Activated CD4-positive, CD25-positive, alpha-beta regulatory T cell (primary cell): ENCODE measurements at regions not wholly inside any gene's neighbourhood (a gene's known extent, or its start where the extent isn't known, plus 50 kb on each side); places are given as distances from the start of the nearest gene placed in this dataset.
"Not testable (repeated sequence)": the region's sequence is repeated elsewhere in the genome, so short reads cannot be mapped to it uniquely, and the experiment has no call there.

Experiments used
- DNase-seq, 4 experiments: peaks; one replicate each; lab custom pipeline; 2025; lab: John Stamatoyannopoulos, UW

DNA sequence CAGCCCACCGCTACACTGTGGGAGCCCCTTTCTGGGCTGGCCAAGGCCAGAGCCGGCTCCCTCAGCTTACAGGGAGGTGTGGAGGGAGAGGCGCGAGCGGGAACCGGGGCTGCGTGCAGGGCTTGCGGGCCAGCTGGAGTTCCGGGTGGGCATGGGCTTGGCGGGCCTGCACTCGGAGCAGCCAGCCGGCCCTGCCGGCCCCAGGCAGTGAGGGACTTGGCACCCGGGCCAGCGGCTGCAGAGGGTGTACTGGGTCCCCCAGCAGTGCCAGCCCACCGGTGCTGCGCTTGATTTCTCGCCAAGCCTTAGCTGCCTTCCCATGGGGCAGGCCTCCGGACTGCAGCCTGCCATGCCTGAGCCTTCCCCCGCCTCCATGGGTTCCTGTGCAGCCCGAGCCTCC is 306.2 kb downstream of the PPP4R3C start:
- not testable (repeated sequence) for DNase-seq

DNA sequence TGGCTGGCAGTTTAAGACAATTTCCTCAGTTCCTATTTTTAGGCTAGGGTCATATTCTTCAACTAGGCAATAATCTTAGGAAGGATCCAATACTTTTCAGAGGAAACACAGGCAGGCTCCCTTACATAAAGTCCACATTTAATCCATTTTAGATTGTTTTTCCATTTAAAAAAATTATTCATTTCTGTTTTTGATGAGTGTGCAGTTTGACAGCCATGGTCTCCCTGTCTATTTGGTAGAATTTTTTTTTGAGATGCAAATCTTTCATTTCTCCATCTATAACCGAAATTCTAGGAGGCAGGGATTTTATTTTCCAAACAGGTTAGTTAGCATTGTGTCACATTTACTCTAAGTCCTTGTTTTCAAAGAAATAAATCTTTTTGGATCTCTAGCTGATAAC is 326.8 kb downstream of the PPP4R3C start:
- no peak for DNase-seq

DNA sequence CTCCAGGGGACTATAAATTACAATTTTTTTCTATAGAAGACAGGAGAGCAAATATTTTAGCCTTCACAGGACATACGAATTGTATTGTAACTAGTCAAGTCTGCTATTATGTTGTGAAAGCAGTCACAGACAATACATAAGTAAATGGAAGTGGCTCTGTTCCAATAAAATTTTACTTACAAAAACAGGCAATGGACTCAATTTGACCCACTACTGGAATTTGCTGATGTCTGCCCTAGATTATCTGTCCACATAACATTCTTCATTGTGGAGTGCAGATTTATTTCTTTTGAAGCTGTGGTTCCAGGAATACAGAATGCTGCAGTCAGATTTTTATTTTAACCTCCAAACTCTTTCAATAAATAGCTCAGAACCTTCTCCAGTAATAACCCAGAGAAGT is 330.3 kb downstream of the PPP4R3C start:
- DNase-seq, result no peak

GRCh38 chrX:27087176-27087575 is 376.0 kb downstream of the PPP4R3C start:
- DNase-seq, result not testable (repeated sequence)

DNA sequence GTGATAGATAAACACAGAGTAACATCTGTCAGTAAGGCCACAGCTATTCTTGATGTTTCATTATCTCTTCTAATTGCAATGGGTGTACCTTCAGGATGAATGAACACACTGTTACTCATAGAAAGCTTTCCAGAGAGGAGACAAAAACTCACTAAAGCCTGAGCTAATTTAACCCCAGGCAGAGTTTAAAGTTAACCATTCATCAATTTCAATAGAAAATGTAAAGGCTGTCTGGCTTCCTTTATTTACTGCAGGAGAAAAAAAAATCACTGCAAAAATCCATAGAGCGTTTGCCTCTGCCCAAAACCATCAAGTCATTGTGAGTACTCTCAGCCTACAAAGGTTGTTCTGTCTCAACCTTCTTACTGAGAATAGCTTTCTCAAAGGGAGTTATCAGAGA is 376.9 kb downstream of the PPP4R3C start:
- DNase-seq, result no peak

DNA sequence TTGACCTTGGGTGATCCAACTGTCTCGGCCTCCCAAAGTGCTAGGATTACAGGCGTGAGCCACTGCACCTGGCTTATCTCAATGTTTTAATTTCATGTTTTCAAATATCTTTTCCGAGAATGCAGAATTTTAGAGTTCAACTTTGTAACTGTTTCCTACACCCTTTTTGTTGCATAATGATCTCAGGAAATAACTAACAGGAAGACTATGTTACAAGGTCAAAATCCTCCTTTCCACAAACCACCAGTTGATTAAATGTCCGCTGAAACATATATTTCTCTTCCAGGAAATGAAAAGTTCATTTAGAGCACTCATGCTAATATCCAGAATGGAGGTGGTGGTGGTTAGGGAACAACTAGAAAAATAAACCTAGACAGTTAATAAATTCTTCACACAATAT is 377.8 kb downstream of the PPP4R3C start:
- DNase-seq, result no peak

GRCh38 chrX:27078371-27078770 is 384.8 kb downstream of the PPP4R3C start:
- DNase-seq, result no peak

DNA sequence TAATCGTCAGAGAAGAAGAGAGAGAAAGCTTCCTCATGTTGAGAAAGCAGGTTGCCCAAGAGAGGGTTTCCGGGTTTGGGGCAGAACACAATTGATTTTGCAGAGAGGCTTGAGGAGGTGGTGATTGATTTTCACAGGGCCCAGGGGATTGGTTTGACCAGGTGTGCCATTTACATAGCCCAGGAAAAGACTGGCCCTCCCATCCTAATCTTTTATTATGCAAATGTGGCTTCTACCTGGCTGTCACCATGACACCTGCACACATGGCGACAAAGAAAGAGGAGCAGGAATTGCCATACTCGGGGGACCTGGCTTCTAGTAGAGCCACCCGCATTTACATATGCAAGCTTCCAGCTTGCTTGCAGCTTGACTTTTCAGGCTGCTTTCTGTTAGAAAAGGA is 405.3 kb downstream of the PPP4R3C start:
- no peak for DNase-seq

DNA sequence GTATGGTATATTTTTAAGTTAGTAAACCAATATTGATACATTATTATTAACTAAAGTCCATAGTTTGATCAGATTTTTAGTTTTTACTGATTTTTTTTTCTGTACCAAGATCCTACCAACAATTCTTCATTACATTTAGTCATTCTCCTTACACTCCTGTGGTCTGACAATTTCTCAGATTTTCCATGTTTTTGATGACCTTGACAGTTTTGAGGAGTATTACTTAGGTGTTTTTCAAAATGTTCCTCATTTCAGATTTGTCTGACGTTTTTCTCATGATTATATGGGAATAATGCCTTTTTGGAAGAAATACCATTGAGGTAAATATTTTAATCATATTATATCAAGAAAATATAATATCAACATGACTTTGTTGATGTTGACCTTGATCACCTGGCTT is 423.8 kb downstream of the PPP4R3C start:
- no peak for DNase-seq

GRCh38 chrX:27008486-27008885 is 454.7 kb downstream of the PPP4R3C start:
- DNase-seq, result no peak

DNA sequence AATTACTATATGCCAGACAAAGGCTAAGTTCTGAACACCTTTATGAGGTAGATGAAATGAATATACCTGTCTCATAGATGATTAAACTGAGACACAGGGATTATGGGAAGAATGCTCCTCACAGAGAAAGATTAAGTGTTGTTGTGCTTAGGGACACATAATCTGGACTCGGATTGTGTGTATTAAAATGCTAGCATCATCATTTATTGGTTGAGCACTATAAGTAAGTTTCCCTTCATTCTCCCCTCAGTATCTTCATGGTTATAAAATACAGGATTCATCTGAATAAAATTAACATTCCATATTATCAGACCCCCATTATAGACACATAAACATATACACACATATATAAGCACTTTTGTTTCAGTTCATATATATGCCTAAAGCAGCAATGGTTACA is 463.5 kb downstream of the PPP4R3C start:
- no peak for DNase-seq

DNA sequence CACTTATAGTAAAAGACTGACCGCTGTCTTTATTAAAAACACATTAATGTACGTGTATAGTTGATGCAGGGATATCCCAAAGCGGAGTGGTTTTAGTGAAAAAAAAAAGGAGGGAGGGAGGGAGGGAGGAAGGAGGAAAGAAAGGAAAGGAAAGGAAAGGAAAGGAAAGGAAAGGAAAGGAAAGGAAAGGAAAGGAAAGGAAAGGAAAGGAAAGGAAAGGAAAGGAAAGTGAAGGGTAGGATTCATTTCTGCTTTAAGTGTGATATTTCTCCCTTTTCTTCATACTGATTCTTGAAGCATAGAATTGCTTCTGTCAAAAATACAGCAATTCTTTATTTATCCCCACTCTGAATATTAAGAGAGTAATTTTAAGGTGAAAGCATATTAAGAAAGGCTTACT is 504.9 kb downstream of the PPP4R3C start:
- no peak for DNase-seq

- DNase-seq, result no peak
These were observed 509.1 kb downstream of the PPP4R3C start for GRCh38 chrX:26954029-26954428.

DNA sequence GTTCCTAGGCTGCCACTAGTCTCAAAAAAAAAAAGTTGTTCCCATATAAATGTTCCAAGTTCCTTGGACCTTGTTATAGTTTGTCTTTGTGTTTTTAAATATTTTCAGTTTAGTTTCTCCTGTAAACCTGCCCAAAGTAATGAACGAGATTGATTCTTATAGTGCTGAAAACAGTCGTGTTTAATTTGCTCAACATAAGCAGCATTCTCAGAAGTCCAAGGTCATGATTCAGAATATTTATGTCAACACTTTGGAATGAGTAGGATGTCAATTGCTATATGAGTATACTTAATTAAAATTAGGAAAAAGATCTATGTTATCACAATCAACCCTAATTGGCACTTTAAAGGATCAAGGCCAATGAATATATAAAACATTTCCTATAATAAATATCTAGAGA is 510.9 kb downstream of the PPP4R3C start:
- no peak for DNase-seq

DNA sequence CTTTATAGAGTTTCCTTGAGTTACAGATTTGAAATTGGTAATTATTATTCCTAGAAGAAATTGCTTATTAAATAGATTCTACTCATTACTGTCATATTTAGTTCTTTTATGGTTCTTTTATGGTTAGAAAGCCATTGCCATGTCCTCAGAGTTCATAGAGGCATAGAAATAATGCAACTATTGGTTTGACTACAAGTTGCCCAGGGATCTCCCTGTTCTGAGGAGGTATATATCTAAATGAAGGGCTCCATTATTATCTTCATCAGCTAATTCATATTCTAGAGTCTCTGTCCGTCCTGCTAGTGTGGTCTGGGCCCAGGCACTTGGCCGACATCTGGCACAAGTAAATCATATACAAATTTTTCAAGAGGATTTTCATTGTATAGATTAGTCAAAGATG is 535.7 kb downstream of the PPP4R3C start:
- no peak for DNase-seq

- no peak for DNase-seq
These were observed 538.1 kb downstream of the PPP4R3C start for GRCh38 chrX:26925088-26925487.

- DNase-seq, result no peak
These were observed 540.9 kb downstream of the PPP4R3C start for GRCh38 chrX:26922278-26922677.

GRCh38 chrX:26918631-26919030 is 544.5 kb downstream of the PPP4R3C start:
- no peak for DNase-seq

GRCh38 chrX:26916991-26917390 is 546.1 kb downstream of the PPP4R3C start:
- no peak for DNase-seq

- no peak for DNase-seq
These were observed 548.1 kb downstream of the PPP4R3C start for GRCh38 chrX:26915064-26915463.

- no peak for DNase-seq
These were observed 548.9 kb downstream of the PPP4R3C start for GRCh38 chrX:26914232-26914631.

DNA sequence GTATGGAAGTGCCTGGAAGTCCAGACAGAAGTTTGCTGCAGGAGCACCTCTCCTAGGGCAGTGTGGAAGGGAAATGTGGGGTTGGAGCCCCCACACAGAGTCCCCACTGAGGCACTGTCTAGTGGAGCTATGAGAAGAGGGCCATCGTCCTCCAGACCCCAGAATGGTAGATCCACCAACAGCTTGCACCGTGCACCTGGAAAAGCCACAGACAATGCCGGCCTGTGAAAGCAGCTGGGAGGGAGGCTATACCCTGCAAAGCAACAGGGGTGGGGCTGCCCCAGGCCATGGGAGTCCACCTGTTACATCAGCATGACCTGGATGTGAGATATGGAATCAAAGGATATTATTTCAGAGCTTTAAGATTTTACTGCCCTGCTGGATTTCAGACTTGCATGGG is 551.4 kb downstream of the PPP4R3C start:
- DNase-seq, result not testable (repeated sequence)

DNA sequence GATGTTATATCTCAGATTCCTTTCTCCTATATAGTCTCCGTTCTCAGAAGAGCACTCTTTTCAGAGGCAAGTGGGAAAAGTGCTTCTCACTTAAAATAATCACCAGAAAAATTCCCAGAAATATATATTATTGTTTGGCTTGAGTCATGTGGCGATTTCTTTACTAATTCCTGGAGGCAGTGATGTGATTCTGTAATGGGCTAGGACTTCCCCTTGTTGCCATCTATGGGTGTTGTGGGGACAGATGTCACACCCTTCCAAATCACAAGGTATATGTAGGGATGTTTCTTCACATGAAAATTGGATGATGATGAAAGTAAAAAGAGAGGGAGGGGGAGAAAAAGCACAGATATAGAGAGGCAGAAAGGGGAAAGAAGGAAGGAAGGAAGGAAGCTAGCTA is 553.4 kb downstream of the PPP4R3C start:
- DNase-seq, result no peak

- DNase-seq, result no peak
These were observed 554.9 kb downstream of the PPP4R3C start for GRCh38 chrX:26908218-26908617.

DNA sequence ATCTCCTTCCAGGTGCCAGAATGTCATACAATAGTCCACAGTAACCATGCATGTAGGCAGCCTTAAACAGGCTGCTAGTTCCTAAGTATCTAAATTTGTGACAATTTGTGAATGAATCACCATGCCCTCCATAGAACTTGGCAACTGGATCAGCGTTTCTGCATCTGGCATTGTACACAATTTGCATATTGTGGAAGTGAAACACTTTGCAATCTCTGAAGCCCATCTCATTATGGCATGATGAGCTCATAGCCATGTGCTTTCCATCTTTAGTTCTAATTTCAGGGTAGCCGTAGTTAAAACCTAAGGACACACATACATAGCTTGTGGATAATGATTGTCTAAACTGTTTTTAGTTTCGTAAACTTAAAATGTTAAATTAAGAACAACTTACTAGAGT is 573.6 kb downstream of the PPP4R3C start:
- DNase-seq, result no peak
